ENCODE measurements at regions not wholly inside any gene's neighbourhood (a gene's known extent, or its start where the extent isn't known, plus 50 kb on each side); places are given as distances from the start of the nearest gene placed in this dataset.
"Not testable (repeated sequence)": the region's sequence is repeated elsewhere in the genome, so short reads cannot be mapped to it uniquely, and the experiment has no call there.

- intact Hi-C loops (cut with DNase I; ENCODE audit: low total_unique reads): no loop called here
- no peak for DNase-seq
- no peaks in the 10 kb centered on the region for H3K36me3 ChIP-seq
- H3K4me1 ChIP-seq: no peaks in the 10 kb centered on the region
- TF ChIP-seq, protein P1, sequence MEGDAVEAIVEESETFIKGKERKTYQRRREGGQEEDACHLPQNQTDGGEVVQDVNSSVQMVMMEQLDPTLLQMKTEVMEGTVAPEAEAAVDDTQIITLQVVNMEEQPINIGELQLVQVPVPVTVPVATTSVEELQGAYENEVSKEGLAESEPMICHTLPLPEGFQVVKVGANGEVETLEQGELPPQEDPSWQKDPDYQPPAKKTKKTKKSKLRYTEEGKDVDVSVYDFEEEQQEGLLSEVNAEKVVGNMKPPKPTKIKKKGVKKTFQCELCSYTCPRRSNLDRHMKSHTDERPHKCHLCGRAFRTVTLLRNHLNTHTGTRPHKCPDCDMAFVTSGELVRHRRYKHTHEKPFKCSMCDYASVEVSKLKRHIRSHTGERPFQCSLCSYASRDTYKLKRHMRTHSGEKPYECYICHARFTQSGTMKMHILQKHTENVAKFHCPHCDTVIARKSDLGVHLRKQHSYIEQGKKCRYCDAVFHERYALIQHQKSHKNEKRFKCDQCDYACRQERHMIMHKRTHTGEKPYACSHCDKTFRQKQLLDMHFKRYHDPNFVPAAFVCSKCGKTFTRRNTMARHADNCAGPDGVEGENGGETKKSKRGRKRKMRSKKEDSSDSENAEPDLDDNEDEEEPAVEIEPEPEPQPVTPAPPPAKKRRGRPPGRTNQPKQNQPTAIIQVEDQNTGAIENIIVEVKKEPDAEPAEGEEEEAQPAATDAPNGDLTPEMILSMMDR (IDR thresholded peaks at IDR 0.05): no peak
- no peak overlapping the region for H3K27ac ChIP-seq
- no peak overlapping the region for H3K4me3 ChIP-seq
- no peaks in the 10 kb centered on the region for H3K27me3 ChIP-seq
- H3K9me3 ChIP-seq: no peaks in the 10 kb centered on the region
These were observed 67.9 kb upstream of the BMP5 start for GRCh38 chr6:55943329-55943728.

GRCh38 chr6:55941702-55942101, 66.3 kb upstream of the BMP5 start:
- DNase-seq: no peak

DNA sequence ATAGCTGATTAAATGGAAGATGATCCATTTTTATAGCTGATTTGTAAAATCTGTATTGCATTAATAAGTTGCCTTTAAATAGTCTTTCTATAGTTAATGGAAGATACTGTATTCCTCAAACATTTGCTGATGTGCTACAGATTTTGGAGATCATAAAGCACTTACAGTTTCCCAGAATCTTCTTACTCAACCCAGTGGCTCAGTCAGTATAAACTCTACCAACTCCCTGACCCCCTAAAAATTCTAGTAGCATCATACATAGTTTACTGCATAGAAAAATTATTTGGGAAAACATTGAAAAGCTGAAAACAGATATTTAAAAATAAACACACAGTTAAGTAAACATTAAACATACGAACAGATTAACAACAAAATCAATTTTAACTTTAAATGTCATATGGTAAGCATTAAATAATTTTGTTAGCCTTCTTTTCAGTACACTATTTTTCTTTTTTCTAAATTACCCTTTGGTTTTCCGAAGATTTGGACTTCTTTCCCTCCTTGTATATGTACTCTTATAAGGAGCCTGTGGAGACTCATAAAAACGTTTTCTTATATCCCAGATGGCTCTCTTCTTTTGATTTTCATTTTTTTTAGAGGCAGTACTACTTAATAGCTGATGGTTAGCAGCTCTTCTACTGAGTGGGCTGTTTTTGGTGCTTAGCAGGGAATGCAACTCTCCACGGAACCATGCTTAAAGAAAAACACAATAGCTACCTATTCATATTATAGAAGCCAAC, 62.7 kb upstream of the BMP5 start:
- no peaks in the 10 kb centered on the region for H3K4me1 ChIP-seq
- no peak overlapping the region for H3K27ac ChIP-seq
- intact Hi-C loops (cut with DNase I; ENCODE audit: low total_unique reads): no loop called here
- TF ChIP-seq, protein P1 (IDR thresholded peaks at IDR 0.05): no peak
- no peaks in the 10 kb centered on the region for H3K9me3 ChIP-seq
- H3K27me3 ChIP-seq: no peaks in the 10 kb centered on the region
- H3K4me3 ChIP-seq: no peak overlapping the region
- DNase-seq: no peak
- no peaks in the 10 kb centered on the region for H3K36me3 ChIP-seq

More at GRCh38 chr6:55941702-55942101, 66.3 kb upstream of the BMP5 start:
- Histone ChIP-seq H3K36me3 (no peaks in the 10 kb centered on the region), H3K27ac (no peak overlapping the region), H3K4me1 (no peaks in the 10 kb centered on the region), H3K4me3 (no peak overlapping the region), H3K9me3 (no peaks in the 10 kb centered on the region), H3K27me3 (no peaks in the 10 kb centered on the region)
- TF ChIP-seq, protein P1 (IDR thresholded peaks at IDR 0.05): no peak
- intact Hi-C loops (cut with DNase I; ENCODE audit: low total_unique reads): no loop called here

- H3K9me3 ChIP-seq: no peaks in the 10 kb centered on the region
- no peak for DNase-seq
- H3K27ac ChIP-seq: no peak overlapping the region
- no peaks in the 10 kb centered on the region for H3K27me3 ChIP-seq
- intact Hi-C loops (cut with DNase I; ENCODE audit: low total_unique reads): no loop called here
- H3K4me3 ChIP-seq: no peak overlapping the region
- TF ChIP-seq, protein P1 (IDR thresholded peaks at IDR 0.05): no peak
- H3K36me3 ChIP-seq: no peaks in the 10 kb centered on the region
- H3K4me1 ChIP-seq: no peaks in the 10 kb centered on the region
These were observed 62.0 kb upstream of the BMP5 start for GRCh38 chr6:55937261-55937947.

DNA sequence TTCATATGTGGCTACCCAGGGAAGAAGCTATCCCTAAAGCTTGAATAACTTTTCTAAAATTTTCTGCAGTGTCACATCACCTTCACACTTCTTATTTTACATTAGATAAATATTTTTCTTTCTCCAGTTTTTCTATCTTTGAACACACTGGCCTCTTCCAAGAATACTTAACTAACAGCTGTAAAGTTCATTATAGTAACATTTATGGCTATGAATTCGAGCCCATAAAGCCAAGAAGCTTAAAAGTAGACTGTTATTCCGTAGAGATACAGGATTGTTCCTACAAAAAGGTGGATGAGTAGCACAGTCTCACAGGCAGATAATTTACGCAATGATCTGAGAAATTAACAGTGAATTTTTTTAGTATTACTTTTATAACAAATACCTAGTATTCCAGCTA, 55.7 kb upstream of the BMP5 start:
- no peaks in the 10 kb centered on the region for H3K4me1 ChIP-seq
- no peak overlapping the region for H3K4me3 ChIP-seq
- H3K27ac ChIP-seq: no peak overlapping the region
- intact Hi-C loops (cut with DNase I; ENCODE audit: low total_unique reads): no loop called here
- DNase-seq: no peak
- TF ChIP-seq, protein P1 (IDR thresholded peaks at IDR 0.05): no peak
- no peaks in the 10 kb centered on the region for H3K27me3 ChIP-seq
- H3K36me3 ChIP-seq: no peaks in the 10 kb centered on the region
- no peaks in the 10 kb centered on the region for H3K9me3 ChIP-seq

GRCh38 chr6:55927713-55928112, 52.3 kb upstream of the BMP5 start:
- H3K4me1 ChIP-seq; H3K9me3 ChIP-seq; intact Hi-C loops (cut with DNase I; ENCODE audit: low total_unique reads); H3K27me3 ChIP-seq; DNase-seq; H3K36me3 ChIP-seq; H3K4me3 ChIP-seq; H3K27ac ChIP-seq: not testable (repeated sequence)

Measured in tibial artery (tissue), 4 donors.